ENCODE measurements at regions not wholly inside any gene's neighbourhood (a gene's known extent, or its start where the extent isn't known, plus 50 kb on each side); places are given as distances from the start of the nearest gene placed in this dataset.

GRCh38 chr4:120613778-120614177 lies 308.7 kb downstream of the PRDM5 start:
- no peak for TF ChIP-seq CTCF (IDR thresholded peaks at IDR 0.05; ENCODE audit: low read depth, low read length)
- no peak for DNase-seq (ENCODE audit: extremely low read depth, low read depth)

- TF ChIP-seq CTCF (IDR thresholded peaks at IDR 0.05; ENCODE audit: low read depth, low read length), result no peak
- no peak for DNase-seq (ENCODE audit: extremely low read depth, low read depth)
These were observed 311.4 kb downstream of the PRDM5 start for GRCh38 chr4:120611092-120611491.

DNA sequence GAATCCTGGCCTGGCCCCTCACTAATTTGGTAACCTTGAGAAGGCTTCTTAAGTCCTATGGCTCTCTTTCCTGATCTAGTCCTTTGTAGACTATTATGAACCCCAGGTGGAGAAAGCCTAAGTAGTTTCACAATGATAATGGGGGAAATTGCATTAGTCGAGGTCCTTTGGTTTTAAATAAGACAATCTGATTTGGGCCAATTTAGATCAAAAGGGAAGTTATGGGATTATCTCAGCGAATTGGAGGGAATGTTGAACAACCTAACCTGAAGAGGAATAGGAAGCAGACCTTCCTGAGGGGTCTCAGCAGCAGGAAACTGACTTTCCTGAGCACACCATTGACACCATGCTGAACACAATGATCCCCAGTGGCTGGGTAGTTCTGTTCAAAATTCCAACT lies 331.5 kb downstream of the PRDM5 start:
- DNase-seq (ENCODE audit: extremely low read depth, low read depth), result no peak
- no peak for TF ChIP-seq CTCF (IDR thresholded peaks at IDR 0.05; ENCODE audit: low read depth, low read length)

DNA sequence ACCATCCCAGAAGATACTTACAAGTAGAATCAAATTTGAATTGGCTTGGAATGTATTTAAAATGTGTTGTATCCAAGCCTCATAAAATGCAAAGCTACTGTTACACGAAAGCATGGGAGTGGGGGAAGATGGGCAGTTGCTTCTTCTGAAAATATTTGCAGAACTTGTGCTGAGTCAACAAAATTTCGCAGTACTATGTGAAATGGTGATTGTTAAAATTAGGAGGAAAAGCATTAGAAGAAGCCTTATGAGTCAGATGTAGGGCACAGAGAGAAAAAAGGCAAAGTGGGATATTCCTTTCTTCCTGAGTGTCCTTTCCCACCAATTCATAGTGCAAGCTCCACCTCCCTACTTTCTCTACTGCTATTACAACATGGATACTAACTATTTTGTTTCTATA lies 332.7 kb downstream of the PRDM5 start:
- no peak for DNase-seq (ENCODE audit: extremely low read depth, low read depth)
- TF ChIP-seq CTCF (IDR thresholded peaks at IDR 0.05; ENCODE audit: low read depth, low read length), result no peak

GRCh38 chr4:120568731-120569130 lies 353.8 kb downstream of the PRDM5 start:
- TF ChIP-seq CTCF (IDR thresholded peaks at IDR 0.05; ENCODE audit: low read depth, low read length), result no peak
- DNase-seq (ENCODE audit: extremely low read depth, low read depth), result no peak

DNA sequence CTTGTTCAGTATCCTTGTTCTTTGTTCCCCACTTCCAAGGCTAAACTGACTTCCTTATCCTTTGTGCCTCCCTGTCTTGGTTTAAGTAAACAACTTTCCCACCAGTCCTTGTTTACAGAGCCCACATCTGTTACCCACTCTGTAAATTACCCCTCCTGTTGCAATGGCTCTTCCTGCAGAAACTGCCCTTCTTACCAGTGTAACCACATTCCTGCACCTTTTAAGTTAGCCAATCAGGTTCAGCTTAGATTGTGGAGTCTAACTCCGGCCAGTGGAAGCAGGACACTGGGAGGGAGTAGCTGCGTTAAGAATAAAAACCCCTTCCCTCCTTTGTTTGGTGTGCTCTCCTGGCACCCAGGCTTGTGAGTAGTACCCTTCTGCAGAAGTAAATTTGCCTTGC lies 360.9 kb downstream of the PRDM5 start:
- TF ChIP-seq CTCF (IDR thresholded peaks at IDR 0.05; ENCODE audit: low read depth, low read length), result no peak
- DNase-seq (ENCODE audit: extremely low read depth, low read depth), result no peak

DNA sequence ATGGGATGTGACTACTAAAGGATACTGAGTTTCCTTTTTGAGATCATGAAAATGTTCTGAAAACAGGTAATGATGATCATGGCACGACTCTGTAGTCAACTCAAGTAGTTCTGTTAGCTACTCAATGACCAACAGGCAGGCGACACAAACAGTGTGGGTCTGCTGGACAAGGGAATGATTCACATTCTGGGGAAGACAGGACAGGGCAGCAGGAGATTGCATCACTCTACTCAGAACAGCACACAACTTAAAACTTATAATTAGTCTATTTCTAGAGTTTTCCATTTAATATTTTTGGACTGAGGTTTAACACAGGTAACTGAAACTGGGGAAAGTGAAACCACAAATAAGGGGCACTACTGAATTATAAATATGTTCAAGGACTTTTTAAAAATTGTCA lies 365.2 kb downstream of the PRDM5 start:
- TF ChIP-seq CTCF (IDR thresholded peaks at IDR 0.05; ENCODE audit: low read depth, low read length), result no peak
- DNase-seq (ENCODE audit: extremely low read depth, low read depth), result no peak

Data from AG09319 (cell line).